ENCODE measurements at regions not wholly inside any gene's neighbourhood (a gene's known extent, or its start where the extent isn't known, plus 50 kb on each side); places are given as distances from the start of the nearest gene placed in this dataset.

DNA sequence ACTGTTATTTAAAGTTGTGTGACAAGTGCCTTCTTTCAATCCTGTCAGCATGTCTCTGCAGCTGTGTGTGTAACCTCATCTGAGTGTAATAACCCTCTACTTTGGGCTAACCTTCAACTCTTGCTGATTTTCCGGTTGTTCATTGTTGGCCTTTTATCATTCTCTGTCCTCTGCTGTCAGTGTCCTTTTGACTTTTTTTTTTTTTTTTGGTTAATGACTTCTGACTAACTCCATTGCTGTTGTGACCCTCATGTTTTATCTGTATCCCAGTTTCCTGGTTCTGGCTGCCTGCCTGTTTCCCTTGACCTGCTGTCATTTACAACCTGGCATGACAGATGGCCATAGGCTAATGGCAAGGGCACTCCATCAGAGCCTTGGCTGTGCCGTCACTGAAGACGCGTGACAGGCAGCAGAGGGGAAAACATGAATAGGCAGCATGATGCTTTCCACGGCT lies 145.7 kb upstream of the MAN1A1 start:
- TF ChIP-seq, protein P1, sequence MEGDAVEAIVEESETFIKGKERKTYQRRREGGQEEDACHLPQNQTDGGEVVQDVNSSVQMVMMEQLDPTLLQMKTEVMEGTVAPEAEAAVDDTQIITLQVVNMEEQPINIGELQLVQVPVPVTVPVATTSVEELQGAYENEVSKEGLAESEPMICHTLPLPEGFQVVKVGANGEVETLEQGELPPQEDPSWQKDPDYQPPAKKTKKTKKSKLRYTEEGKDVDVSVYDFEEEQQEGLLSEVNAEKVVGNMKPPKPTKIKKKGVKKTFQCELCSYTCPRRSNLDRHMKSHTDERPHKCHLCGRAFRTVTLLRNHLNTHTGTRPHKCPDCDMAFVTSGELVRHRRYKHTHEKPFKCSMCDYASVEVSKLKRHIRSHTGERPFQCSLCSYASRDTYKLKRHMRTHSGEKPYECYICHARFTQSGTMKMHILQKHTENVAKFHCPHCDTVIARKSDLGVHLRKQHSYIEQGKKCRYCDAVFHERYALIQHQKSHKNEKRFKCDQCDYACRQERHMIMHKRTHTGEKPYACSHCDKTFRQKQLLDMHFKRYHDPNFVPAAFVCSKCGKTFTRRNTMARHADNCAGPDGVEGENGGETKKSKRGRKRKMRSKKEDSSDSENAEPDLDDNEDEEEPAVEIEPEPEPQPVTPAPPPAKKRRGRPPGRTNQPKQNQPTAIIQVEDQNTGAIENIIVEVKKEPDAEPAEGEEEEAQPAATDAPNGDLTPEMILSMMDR (IDR thresholded peaks at IDR 0.05; ENCODE audit: insufficient read depth, low read length): no peak
- TF ChIP-seq, protein P2, sequence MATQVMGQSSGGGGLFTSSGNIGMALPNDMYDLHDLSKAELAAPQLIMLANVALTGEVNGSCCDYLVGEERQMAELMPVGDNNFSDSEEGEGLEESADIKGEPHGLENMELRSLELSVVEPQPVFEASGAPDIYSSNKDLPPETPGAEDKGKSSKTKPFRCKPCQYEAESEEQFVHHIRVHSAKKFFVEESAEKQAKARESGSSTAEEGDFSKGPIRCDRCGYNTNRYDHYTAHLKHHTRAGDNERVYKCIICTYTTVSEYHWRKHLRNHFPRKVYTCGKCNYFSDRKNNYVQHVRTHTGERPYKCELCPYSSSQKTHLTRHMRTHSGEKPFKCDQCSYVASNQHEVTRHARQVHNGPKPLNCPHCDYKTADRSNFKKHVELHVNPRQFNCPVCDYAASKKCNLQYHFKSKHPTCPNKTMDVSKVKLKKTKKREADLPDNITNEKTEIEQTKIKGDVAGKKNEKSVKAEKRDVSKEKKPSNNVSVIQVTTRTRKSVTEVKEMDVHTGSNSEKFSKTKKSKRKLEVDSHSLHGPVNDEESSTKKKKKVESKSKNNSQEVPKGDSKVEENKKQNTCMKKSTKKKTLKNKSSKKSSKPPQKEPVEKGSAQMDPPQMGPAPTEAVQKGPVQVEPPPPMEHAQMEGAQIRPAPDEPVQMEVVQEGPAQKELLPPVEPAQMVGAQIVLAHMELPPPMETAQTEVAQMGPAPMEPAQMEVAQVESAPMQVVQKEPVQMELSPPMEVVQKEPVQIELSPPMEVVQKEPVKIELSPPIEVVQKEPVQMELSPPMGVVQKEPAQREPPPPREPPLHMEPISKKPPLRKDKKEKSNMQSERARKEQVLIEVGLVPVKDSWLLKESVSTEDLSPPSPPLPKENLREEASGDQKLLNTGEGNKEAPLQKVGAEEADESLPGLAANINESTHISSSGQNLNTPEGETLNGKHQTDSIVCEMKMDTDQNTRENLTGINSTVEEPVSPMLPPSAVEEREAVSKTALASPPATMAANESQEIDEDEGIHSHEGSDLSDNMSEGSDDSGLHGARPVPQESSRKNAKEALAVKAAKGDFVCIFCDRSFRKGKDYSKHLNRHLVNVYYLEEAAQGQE (IDR thresholded peaks at IDR 0.05; ENCODE audit: insufficient replicate concordance, low read depth): no peak

Measured in HL-60 (cell line).